ENCODE measurements at regions not wholly inside any gene's neighbourhood (a gene's known extent, or its start where the extent isn't known, plus 50 kb on each side); places are given as distances from the start of the nearest gene placed in this dataset.
A peak's percentile ranks its signal among the peaks of the same experiment; 100 is the strongest.
"Not testable (repeated sequence)": the region's sequence is repeated elsewhere in the genome, so short reads cannot be mapped to it uniquely, and the experiment has no call there.

GRCh38 chr4:107562316-107562715 lies 157.7 kb downstream of the PAPSS1 start:
- no peak for DNase-seq (ENCODE audit: low read depth in 2 of 2)

GRCh38 chr4:107561481-107561880 lies 158.6 kb downstream of the PAPSS1 start:
- DNase-seq (ENCODE audit: low read depth in 2 of 2): no peak

GRCh38 chr4:107559653-107560052 lies 160.4 kb downstream of the PAPSS1 start:
- no peak for DNase-seq (ENCODE audit: low read depth in 2 of 2)

GRCh38 chr4:107552306-107552705 lies 167.7 kb downstream of the PAPSS1 start:
- DNase-seq (ENCODE audit: low read depth in 2 of 2): no peak

- DNase-seq (ENCODE audit: low read depth in 2 of 2): no peak
Observed at GRCh38 chr4:107548211-107548905, 171.7 kb downstream of the PAPSS1 start.

GRCh38 chr4:107546638-107547037 lies 173.4 kb downstream of the PAPSS1 start:
- DNase-seq (ENCODE audit: low read depth in 2 of 2): no peak

- no peak for DNase-seq (ENCODE audit: low read depth in 2 of 2)
Observed at GRCh38 chr4:107541511-107541910, 178.5 kb downstream of the PAPSS1 start.

GRCh38 chr4:107531927-107532326 lies 188.1 kb downstream of the PAPSS1 start:
- DNase-seq (ENCODE audit: low read depth in 2 of 2): no peak

- no peak for DNase-seq (ENCODE audit: low read depth in 2 of 2)
Observed at GRCh38 chr4:107520368-107520767, 199.7 kb downstream of the PAPSS1 start.

GRCh38 chr4:107519053-107519452 lies 201.0 kb downstream of the PAPSS1 start:
- DNase-seq (ENCODE audit: low read depth in 2 of 2): peak; percentile 8 to 13

- DNase-seq (ENCODE audit: low read depth in 2 of 2): no peak
Observed at GRCh38 chr4:107518076-107518475, 202.0 kb downstream of the PAPSS1 start.

GRCh38 chr4:107512549-107512948 lies 207.5 kb downstream of the PAPSS1 start:
- DNase-seq (ENCODE audit: low read depth in 2 of 2): no peak

- no peak for DNase-seq (ENCODE audit: low read depth in 2 of 2)
Observed at GRCh38 chr4:107509615-107510014, 210.4 kb downstream of the PAPSS1 start.

- DNase-seq (ENCODE audit: low read depth in 2 of 2): no peak
Observed at GRCh38 chr4:107500551-107500950, 219.5 kb downstream of the PAPSS1 start.

GRCh38 chr4:107497054-107497453 lies 223.0 kb downstream of the PAPSS1 start:
- DNase-seq (ENCODE audit: low read depth in 2 of 2): no peak

GRCh38 chr4:107492566-107492965 lies 227.5 kb downstream of the PAPSS1 start:
- no peak for DNase-seq (ENCODE audit: low read depth in 2 of 2)

GRCh38 chr4:107490116-107490515 lies 229.9 kb downstream of the PAPSS1 start:
- DNase-seq (ENCODE audit: low read depth in 2 of 2): no peak

GRCh38 chr4:107483621-107484020 lies 236.4 kb downstream of the PAPSS1 start:
- not testable (repeated sequence) for DNase-seq (ENCODE audit: low read depth in 2 of 2)

GRCh38 chr4:107482546-107482945 lies 237.5 kb downstream of the PAPSS1 start:
- DNase-seq (ENCODE audit: low read depth in 2 of 2): no peak

- no peak for DNase-seq (ENCODE audit: low read depth in 2 of 2)
Observed at GRCh38 chr4:107478327-107478980, 241.6 kb downstream of the PAPSS1 start.

- no peak for DNase-seq (ENCODE audit: low read depth in 2 of 2)
Observed at GRCh38 chr4:107473126-107473525, 246.9 kb downstream of the PAPSS1 start.

GRCh38 chr4:107472265-107472948 lies 247.6 kb downstream of the PAPSS1 start:
- DNase-seq (ENCODE audit: low read depth in 2 of 2): no peak

- no peak for DNase-seq (ENCODE audit: low read depth in 2 of 2)
Observed at GRCh38 chr4:107470173-107470572, 249.9 kb downstream of the PAPSS1 start.

All from fibroblast of skin of left biceps (primary cell).